B cell (primary cell): ENCODE measurements at regions not wholly inside any gene's neighbourhood (a gene's known extent, or its start where the extent isn't known, plus 50 kb on each side); places are given as distances from the start of the nearest gene placed in this dataset.

ENCODE experiments used
- CTCF ChIP-seq: fragments of 200-600 bp; IDR thresholded peaks from one replicate; pipeline ENCODE4 v1.8.0; 2022; ENCODE audit warnings: antibody characterized with exemption, mild to moderate bottlenecking
- EZH2 ChIP-seq: IDR thresholded peaks from 2 replicates; pipeline ENCODE4 v1.6.1; 2012; ENCODE audit warnings: borderline replicate concordance, low read depth, mild to moderate bottlenecking, moderate library complexity, low read length; ENCODE audit not compliant: insufficient read depth, poor library complexity, severe bottlenecking

- TF ChIP-seq CTCF = no peak
- no peak for TF ChIP-seq EZH2
These were observed 1929.9 kb downstream of the PCDH9 start for GRCh38 chr13:65300220-65300619.
